WTC11 (cell line): ENCODE measurements at regions not wholly inside any gene's neighbourhood (a gene's known extent, or its start where the extent isn't known, plus 50 kb on each side); places are given as distances from the start of the nearest gene placed in this dataset.

Experiments used
- CBFB ChIP-seq: sonication (generic); formaldehyde crosslinking; IDR thresholded peaks from 2 replicates; pipeline ENCODE4 v1.8.1; 2022; ENCODE audit warnings: mild to moderate bottlenecking, low read depth, missing genetic modification reagents
- CREB1 ChIP-seq: sonication (generic); formaldehyde crosslinking; IDR thresholded peaks from 2 replicates; pipeline ENCODE4 v1.8.0; 2023; ENCODE audit warnings: mild to moderate bottlenecking, missing genetic modification reagents
- RORB ChIP-seq: fragments of 250-450 bp; sonication (Bioruptor Pico); IDR thresholded peaks from 2 replicates; pipeline ENCODE4 v1.9.0; 2021; ENCODE audit warnings: mild to moderate bottlenecking
- TF ChIP-seq, protein P1 (sequence below): fragments of 200-600 bp; IDR thresholded peaks from 2 replicates; pipeline ENCODE4 v1.8.0; 2022; ENCODE audit warnings: antibody characterized with exemption
- TF ChIP-seq, protein P2 (sequence below): fragments of 250-450 bp; sonication (Bioruptor Pico); IDR thresholded peaks from 2 replicates; pipeline ENCODE4 v2.1.2; 2022; ENCODE audit warnings: mild to moderate bottlenecking, moderate library complexity
- TF ChIP-seq, protein P3 (sequence below): sonication (generic); formaldehyde crosslinking; IDR thresholded peaks from 2 replicates; pipeline ENCODE4 v1.8.1; 2023; ENCODE audit warnings: mild to moderate bottlenecking, missing genetic modification reagents
- TF ChIP-seq, protein P4 (sequence below): sonication (generic); formaldehyde crosslinking; IDR thresholded peaks from 2 replicates; pipeline ENCODE4 v1.8.1; 2022; ENCODE audit warnings: low read depth, missing genetic modification reagents, borderline replicate concordance

DNA sequence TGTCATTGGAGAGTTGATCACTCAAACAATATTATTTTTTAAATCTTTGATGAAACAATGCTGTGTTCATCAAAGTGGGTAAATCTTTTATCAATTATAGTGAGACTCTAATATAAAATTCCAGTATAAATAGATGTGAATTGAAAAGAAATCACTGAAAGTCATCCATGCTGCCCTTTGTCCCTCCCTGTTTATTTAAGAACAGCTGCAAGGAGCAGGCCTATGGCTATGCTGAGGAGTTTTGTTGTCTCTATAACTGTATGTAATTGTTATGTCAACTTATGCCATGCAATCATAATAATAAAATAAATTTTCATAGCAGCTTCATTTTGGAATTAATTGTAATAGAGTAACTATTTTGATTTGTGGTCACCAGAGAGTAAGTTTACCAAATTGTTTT, 1272.4 kb upstream of the ADGRL4 start:
- TF ChIP-seq, protein P1, sequence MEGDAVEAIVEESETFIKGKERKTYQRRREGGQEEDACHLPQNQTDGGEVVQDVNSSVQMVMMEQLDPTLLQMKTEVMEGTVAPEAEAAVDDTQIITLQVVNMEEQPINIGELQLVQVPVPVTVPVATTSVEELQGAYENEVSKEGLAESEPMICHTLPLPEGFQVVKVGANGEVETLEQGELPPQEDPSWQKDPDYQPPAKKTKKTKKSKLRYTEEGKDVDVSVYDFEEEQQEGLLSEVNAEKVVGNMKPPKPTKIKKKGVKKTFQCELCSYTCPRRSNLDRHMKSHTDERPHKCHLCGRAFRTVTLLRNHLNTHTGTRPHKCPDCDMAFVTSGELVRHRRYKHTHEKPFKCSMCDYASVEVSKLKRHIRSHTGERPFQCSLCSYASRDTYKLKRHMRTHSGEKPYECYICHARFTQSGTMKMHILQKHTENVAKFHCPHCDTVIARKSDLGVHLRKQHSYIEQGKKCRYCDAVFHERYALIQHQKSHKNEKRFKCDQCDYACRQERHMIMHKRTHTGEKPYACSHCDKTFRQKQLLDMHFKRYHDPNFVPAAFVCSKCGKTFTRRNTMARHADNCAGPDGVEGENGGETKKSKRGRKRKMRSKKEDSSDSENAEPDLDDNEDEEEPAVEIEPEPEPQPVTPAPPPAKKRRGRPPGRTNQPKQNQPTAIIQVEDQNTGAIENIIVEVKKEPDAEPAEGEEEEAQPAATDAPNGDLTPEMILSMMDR: no peak
- TF ChIP-seq RORB: no peak
- no peak for TF ChIP-seq CREB1 (CRISPR knock-in tag)
- TF ChIP-seq, protein P2, sequence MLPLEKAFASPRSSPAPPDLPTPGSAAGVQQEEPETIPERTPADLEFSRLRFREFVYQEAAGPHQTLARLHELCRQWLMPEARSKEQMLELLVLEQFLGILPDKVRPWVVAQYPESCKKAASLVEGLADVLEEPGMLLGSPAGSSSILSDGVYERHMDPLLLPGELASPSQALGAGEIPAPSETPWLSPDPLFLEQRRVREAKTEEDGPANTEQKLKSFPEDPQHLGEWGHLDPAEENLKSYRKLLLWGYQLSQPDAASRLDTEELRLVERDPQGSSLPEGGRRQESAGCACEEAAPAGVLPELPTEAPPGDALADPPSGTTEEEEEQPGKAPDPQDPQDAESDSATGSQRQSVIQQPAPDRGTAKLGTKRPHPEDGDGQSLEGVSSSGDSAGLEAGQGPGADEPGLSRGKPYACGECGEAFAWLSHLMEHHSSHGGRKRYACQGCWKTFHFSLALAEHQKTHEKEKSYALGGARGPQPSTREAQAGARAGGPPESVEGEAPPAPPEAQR (CRISPR knock-in tag): no peak
- TF ChIP-seq, protein P3, sequence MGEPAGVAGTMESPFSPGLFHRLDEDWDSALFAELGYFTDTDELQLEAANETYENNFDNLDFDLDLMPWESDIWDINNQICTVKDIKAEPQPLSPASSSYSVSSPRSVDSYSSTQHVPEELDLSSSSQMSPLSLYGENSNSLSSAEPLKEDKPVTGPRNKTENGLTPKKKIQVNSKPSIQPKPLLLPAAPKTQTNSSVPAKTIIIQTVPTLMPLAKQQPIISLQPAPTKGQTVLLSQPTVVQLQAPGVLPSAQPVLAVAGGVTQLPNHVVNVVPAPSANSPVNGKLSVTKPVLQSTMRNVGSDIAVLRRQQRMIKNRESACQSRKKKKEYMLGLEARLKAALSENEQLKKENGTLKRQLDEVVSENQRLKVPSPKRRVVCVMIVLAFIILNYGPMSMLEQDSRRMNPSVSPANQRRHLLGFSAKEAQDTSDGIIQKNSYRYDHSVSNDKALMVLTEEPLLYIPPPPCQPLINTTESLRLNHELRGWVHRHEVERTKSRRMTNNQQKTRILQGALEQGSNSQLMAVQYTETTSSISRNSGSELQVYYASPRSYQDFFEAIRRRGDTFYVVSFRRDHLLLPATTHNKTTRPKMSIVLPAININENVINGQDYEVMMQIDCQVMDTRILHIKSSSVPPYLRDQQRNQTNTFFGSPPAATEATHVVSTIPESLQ: no peak
- no peak for TF ChIP-seq CBFB (CRISPR knock-in tag)
- TF ChIP-seq, protein P4, sequence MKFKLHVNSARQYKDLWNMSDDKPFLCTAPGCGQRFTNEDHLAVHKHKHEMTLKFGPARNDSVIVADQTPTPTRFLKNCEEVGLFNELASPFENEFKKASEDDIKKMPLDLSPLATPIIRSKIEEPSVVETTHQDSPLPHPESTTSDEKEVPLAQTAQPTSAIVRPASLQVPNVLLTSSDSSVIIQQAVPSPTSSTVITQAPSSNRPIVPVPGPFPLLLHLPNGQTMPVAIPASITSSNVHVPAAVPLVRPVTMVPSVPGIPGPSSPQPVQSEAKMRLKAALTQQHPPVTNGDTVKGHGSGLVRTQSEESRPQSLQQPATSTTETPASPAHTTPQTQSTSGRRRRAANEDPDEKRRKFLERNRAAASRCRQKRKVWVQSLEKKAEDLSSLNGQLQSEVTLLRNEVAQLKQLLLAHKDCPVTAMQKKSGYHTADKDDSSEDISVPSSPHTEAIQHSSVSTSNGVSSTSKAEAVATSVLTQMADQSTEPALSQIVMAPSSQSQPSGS (CRISPR knock-in tag): no peak
